ENCODE measurements at regions not wholly inside any gene's neighbourhood (a gene's known extent, or its start where the extent isn't known, plus 50 kb on each side); places are given as distances from the start of the nearest gene placed in this dataset.
"Not testable (repeated sequence)": the region's sequence is repeated elsewhere in the genome, so short reads cannot be mapped to it uniquely, and the experiment has no call there.

- intact Hi-C loops (cut with DNase I): no loop called here
- H3K4me1 ChIP-seq: peaks cover 4 to 37% (median 4%) of the 10 kb centered on the region in 3 donors
- peak overlapping the region in 1 of 4 donors; percentile 74 for H3K27ac ChIP-seq
- no peaks in the 10 kb centered on the region for H3K36me3 ChIP-seq
- no peak for TF ChIP-seq POLR2A (IDR thresholded peaks at IDR 0.05)
- H3K9me3 ChIP-seq: no peaks in the 10 kb centered on the region
- no peak overlapping the region for H3K4me3 ChIP-seq
- 28 to 32% methylated on average over 3 of the region's 3 CpGs for WGBS, 2 donors
- no peak for DNase-seq
- no peaks in the 10 kb centered on the region for H3K27me3 ChIP-seq
These were observed 483.3 kb downstream of the TFAP2B start for GRCh38 chr6:51301962-51302361.

GRCh38 chr6:51302431-51302830, 483.8 kb downstream of the TFAP2B start:
- DNase-seq: no peak
- H3K27me3 ChIP-seq: no peaks in the 10 kb centered on the region
- H3K4me3 ChIP-seq: no peak overlapping the region

GRCh38 chr6:51303338-51303737, 484.7 kb downstream of the TFAP2B start:
- DNase-seq: no peak
- WGBS, 2 donors: 72 to 75% methylated on average over 2 of the region's 2 CpGs
- H3K36me3 ChIP-seq: no peaks in the 10 kb centered on the region
- TF ChIP-seq CTCF (IDR thresholded peaks at IDR 0.05) (no peak), POLR2A (IDR thresholded peaks at IDR 0.05) (no peak)
- intact Hi-C loops (cut with DNase I): no loop called here
- no peaks in the 10 kb centered on the region for H3K9me3 ChIP-seq
- H3K27me3 ChIP-seq: no peaks in the 10 kb centered on the region
- H3K4me1 ChIP-seq: peaks cover 4 to 37% (median 4%) of the 10 kb centered on the region in 3 donors
- no peak overlapping the region for H3K4me3 ChIP-seq
- H3K27ac ChIP-seq: no peak overlapping the region

More at GRCh38 chr6:51302431-51302830, 483.8 kb downstream of the TFAP2B start:
- TF ChIP-seq POLR2A (IDR thresholded peaks at IDR 0.05) (no peak), CTCF (IDR thresholded peaks at IDR 0.05) (no peak)
- peaks cover 4 to 37% (median 4%) of the 10 kb centered on the region in 3 donors for H3K4me1 ChIP-seq
- no peaks in the 10 kb centered on the region for H3K36me3 ChIP-seq
- intact Hi-C loops (cut with DNase I): no loop called here
- 89 to 91% methylated on average over 2 of the region's 2 CpGs for WGBS, 2 donors
- H3K9me3 ChIP-seq: no peaks in the 10 kb centered on the region
- H3K27ac ChIP-seq: peak overlapping the region in 1 of 4 donors; percentile 74

- Histone ChIP-seq H3K27me3 (no peaks in the 10 kb centered on the region), H3K4me1 (no peaks in the 10 kb centered on the region), H3K9me3 (no peaks in the 10 kb centered on the region), H3K4me3 (no peak overlapping the region), H3K27ac (no peak overlapping the region), H3K36me3 (no peaks in the 10 kb centered on the region)
- intact Hi-C loops (cut with DNase I): no loop called here
- TF ChIP-seq POLR2A (IDR thresholded peaks at IDR 0.05): no peak
- no peak for TF ChIP-seq CTCF (IDR thresholded peaks at IDR 0.05)
- no peak for DNase-seq
- 83 to 88% methylated on average over 2 of the region's 2 CpGs for WGBS, 2 donors
These were observed 496.3 kb downstream of the TFAP2B start for GRCh38 chr6:51314965-51315364.

GRCh38 chr6:51318674-51319073, 500.0 kb downstream of the TFAP2B start:
- no peak overlapping the region for H3K4me3 ChIP-seq
- no peak for DNase-seq
- intact Hi-C loops (cut with DNase I): no loop called here
- H3K27me3 ChIP-seq: no peaks in the 10 kb centered on the region
- H3K36me3 ChIP-seq: no peaks in the 10 kb centered on the region
- peaks cover 0 to 15% (median 0%) of the 10 kb centered on the region in 3 donors for H3K4me1 ChIP-seq
- H3K27ac ChIP-seq: no peak overlapping the region
- TF ChIP-seq CTCF (IDR thresholded peaks at IDR 0.05) (no peak), POLR2A (IDR thresholded peaks at IDR 0.05) (no peak)
- WGBS, 2 donors: 58 to 73% methylated on average over 5 of the region's 5 CpGs
- no peaks in the 10 kb centered on the region for H3K9me3 ChIP-seq

- DNase-seq; intact Hi-C loops (cut with DNase I); H3K4me3 ChIP-seq; H3K9me3 ChIP-seq; H3K36me3 ChIP-seq; H3K27me3 ChIP-seq: not testable (repeated sequence)
- Histone ChIP-seq H3K27ac (peak overlapping the region in 1 of 4 donors; percentile 28), H3K4me1 (peaks cover 0 to 15% (median 0%) of the 10 kb centered on the region in 3 donors)
- WGBS, 2 donors: 92 to 100% methylated on average over 3 of the region's 3 CpGs
These were observed 502.8 kb downstream of the TFAP2B start for GRCh38 chr6:51321477-51321876.

Data from esophagus squamous epithelium (tissue), 5 donors.